Activated CD8-positive, alpha-beta memory T cell treated with anti-CD3 and anti-CD28 coated beads for 48 hours (primary cell): ENCODE measurements at regions not wholly inside any gene's neighbourhood (a gene's known extent, or its start where the extent isn't known, plus 50 kb on each side); places are given as distances from the start of the nearest gene placed in this dataset.

ENCODE experiments used
- DNase-seq, 3 experiments: peaks; one replicate each; pipeline ENCODE4 v3.0.0-alpha.2; 2020; ENCODE audit warnings: low read depth in 2 of 3, low spot score in 2 of 3

GRCh38 chr13:97110936-97111335 lies 111.2 kb upstream of the MBNL2 start:
- DNase-seq = no peak

GRCh38 chr13:97111756-97112155 lies 110.4 kb upstream of the MBNL2 start:
- DNase-seq = no peak

GRCh38 chr13:97112446-97113152 lies 109.5 kb upstream of the MBNL2 start:
- DNase-seq = no peak

- no peak for DNase-seq
Observed at GRCh38 chr13:97113231-97114001, 108.7 kb upstream of the MBNL2 start.

- DNase-seq = no peak
Observed at GRCh38 chr13:97114651-97115050, 107.5 kb upstream of the MBNL2 start.

- DNase-seq = no peak
Observed at GRCh38 chr13:97116754-97117153, 105.4 kb upstream of the MBNL2 start.

GRCh38 chr13:97117388-97117910 lies 104.7 kb upstream of the MBNL2 start:
- DNase-seq = no peak

- no peak for DNase-seq
Observed at GRCh38 chr13:97119943-97120342, 102.2 kb upstream of the MBNL2 start.

- DNase-seq = no peak
Observed at GRCh38 chr13:97120346-97120745, 101.8 kb upstream of the MBNL2 start.

- no peak for DNase-seq
Observed at GRCh38 chr13:97120976-97121375, 101.2 kb upstream of the MBNL2 start.

- no peak for DNase-seq
Observed at GRCh38 chr13:97121894-97122293, 100.2 kb upstream of the MBNL2 start.

- no peak for DNase-seq
Observed at GRCh38 chr13:97122381-97122996, 99.6 kb upstream of the MBNL2 start.

GRCh38 chr13:97124206-97124605 lies 97.9 kb upstream of the MBNL2 start:
- no peak for DNase-seq

GRCh38 chr13:97124915-97125809 lies 97.0 kb upstream of the MBNL2 start:
- DNase-seq = no peak

GRCh38 chr13:97125810-97126738 lies 96.1 kb upstream of the MBNL2 start:
- no peak for DNase-seq

GRCh38 chr13:97127842-97128241 lies 94.3 kb upstream of the MBNL2 start:
- no peak for DNase-seq

GRCh38 chr13:97130190-97130589 lies 91.9 kb upstream of the MBNL2 start:
- no peak for DNase-seq

- DNase-seq = no peak
Observed at GRCh38 chr13:97131447-97131846, 90.7 kb upstream of the MBNL2 start.

- no peak for DNase-seq
Observed at GRCh38 chr13:97133554-97133953, 88.6 kb upstream of the MBNL2 start.

GRCh38 chr13:97133955-97134354 lies 88.2 kb upstream of the MBNL2 start:
- DNase-seq = no peak
